GM12873 (cell line): ENCODE measurements at regions not wholly inside any gene's neighbourhood (a gene's known extent, or its start where the extent isn't known, plus 50 kb on each side); places are given as distances from the start of the nearest gene placed in this dataset.

Experiments used
- TF ChIP-seq, protein P1 (sequence below): IDR thresholded peaks from 2 replicates; pipeline ENCODE4 v1.5.1; 2012; ENCODE audit warnings: low read depth, mild to moderate bottlenecking, moderate library complexity, low read length, control low read depth; ENCODE audit not compliant: insufficient read depth; ENCODE audit errors: missing control alignments

DNA sequence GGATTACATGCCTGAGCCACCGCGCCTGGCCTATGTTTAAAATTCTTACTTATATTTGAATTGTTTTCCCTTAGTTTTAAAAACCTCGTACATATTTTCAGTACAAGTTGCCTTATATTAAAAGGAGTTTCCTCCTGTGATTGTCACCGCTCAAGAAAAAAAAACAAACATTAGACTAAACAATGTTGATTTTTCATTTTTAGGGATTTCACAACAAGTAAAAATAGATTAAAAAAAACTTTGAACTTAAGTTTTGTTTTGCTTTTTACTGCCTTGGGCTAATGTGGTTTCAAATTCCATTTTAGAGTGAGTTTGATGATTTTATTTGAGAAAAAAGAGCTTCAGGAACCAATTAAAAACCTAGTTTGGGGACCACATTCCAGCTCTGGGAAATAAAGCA, 1196.6 kb upstream of the CDH18 start:
- TF ChIP-seq, protein P1, sequence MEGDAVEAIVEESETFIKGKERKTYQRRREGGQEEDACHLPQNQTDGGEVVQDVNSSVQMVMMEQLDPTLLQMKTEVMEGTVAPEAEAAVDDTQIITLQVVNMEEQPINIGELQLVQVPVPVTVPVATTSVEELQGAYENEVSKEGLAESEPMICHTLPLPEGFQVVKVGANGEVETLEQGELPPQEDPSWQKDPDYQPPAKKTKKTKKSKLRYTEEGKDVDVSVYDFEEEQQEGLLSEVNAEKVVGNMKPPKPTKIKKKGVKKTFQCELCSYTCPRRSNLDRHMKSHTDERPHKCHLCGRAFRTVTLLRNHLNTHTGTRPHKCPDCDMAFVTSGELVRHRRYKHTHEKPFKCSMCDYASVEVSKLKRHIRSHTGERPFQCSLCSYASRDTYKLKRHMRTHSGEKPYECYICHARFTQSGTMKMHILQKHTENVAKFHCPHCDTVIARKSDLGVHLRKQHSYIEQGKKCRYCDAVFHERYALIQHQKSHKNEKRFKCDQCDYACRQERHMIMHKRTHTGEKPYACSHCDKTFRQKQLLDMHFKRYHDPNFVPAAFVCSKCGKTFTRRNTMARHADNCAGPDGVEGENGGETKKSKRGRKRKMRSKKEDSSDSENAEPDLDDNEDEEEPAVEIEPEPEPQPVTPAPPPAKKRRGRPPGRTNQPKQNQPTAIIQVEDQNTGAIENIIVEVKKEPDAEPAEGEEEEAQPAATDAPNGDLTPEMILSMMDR: no peak

DNA sequence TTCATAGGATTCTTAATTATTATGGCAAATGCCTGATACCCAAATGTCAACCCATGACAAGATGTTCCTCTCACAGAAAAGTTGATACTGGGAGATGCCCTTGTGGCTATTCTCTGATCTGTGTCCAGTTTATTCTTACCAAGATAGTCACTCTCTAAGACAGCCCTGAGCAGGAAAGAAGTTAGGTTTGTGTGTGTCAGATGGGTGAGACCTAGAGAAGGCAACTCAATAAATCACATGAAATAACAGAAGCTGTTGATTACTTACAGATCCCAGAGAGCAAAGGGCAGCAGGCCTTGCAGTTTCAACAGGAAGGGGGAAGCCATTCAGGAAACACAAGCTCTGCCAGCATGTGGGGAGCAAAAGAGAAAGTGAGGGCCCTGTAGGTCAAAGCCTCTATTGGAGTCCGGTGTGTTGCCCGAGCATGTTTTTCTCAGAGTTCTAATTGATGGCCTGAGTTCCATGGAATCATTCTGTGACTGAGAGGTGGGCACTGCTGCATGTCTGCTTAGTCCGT, 1193.7 kb upstream of the CDH18 start:
- TF ChIP-seq, protein P1: no peak

DNA sequence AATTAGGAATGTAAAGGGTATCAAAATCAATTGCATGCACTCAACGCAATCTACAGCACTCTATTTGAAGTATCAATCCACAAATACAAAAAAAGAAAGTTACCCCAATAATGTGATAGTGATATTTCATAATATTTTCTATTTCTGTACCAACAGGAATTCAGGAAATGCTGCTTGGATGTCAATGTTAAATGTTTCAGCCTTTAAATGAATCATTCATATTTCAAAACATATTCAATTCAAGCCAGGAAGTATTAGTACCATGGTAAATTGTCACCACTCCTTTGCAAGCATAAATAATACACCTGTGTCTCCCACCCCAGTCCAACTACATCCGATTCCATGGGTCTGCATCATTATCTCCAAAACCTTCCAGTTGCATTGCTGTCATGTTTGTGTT, 1185.5 kb upstream of the CDH18 start:
- TF ChIP-seq, protein P1: no peak

DNA sequence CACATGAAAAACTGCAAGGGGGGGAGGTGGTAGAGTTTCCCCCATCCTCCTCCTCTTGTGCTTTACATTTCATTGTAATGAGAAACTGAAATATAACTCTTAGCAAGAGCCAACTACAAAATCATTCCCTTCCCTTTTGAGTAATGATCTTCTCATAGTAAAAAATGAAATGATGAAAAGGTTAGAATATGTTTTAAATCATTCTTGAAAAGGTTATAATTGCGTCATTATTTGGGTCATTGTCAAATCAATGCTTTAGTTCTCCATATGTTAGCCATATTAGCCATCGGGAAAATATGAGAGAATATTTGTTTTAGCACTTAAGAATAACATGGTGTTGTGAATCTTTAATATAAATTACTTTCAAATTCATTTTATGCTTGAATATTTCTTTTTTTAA, 1185.0 kb upstream of the CDH18 start:
- TF ChIP-seq, protein P1: no peak

DNA sequence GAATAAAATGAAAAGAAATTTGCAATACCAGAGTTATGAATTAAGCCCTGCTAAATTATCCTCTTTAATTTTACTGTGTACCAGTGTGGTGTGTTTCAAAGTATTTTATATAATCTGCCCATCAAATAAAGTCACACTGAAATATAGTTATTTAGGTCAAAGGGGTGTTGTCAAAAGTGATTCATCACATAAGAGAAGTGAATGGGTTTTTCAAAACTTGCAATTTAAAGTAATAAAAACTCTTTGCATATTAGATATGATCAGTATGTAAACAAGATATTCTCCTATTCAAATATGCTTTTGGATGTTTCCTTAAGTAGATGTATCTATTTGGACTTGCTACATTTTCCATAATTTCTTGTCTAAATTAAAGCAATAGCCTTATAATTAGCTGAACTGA, 1183.0 kb upstream of the CDH18 start:
- TF ChIP-seq, protein P1: no peak

DNA sequence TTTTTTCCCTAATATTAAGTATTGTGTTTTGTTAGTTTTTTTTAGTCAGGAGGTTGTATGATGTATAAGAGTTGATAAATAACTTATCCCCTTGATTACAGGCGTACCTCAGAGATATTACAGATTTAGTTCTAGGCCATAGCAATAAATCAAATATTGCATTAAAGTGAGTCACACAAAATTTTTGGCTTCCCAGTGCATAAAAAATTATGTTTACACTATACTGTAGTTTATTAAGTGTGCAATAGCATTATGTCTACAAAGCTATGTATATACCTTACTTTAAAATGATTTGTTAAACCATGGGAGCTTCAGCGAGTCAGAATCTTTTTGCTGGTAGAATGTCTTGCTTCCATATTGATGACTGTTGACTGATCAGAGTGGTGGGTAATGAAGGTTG, 1180.6 kb upstream of the CDH18 start:
- TF ChIP-seq, protein P1: no peak

DNA sequence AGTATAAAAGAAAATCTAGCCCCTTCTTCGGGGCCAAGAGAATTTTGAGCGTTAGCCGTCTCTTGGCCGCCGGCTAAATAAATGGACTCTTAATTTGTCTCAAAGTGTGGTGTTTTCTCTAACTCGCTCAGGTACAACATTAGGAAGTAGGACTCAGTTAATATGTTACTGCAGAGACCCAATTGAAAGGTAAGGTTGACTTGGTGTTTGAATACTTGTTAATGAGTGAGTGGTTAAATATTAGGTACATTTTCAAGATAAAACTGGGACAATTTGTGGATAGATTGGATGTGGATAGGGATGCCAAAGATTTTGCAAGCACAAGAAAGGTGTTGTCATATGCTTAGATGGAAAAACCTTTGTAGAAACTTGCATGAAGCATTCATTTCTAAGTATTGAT, 1177.3 kb upstream of the CDH18 start:
- TF ChIP-seq, protein P1: no peak
